SK-N-MC (cell line): ENCODE measurements at regions not wholly inside any gene's neighbourhood (a gene's known extent, or its start where the extent isn't known, plus 50 kb on each side); places are given as distances from the start of the nearest gene placed in this dataset.

ENCODE experiments used
- EZH2 ChIP-seq: fragments of 200-600 bp; sonication (generic); IDR thresholded peaks from one replicate; pipeline ENCODE4 v1.6.1; 2017; ENCODE audit warnings: antibody characterized with exemption
- FOXP2 ChIP-seq: optimal IDR thresholded peaks from 2 replicates; pipeline ENCODE3; 2011; ENCODE audit warnings: mild to moderate bottlenecking, moderate library complexity; ENCODE audit not compliant: insufficient read depth; ENCODE audit errors: extremely low read length, control extremely low read depth
- POLR2AphosphoS5 ChIP-seq: IDR thresholded peaks from 2 replicates; pipeline ENCODE4 v1.6.1; 2012; ENCODE audit warnings: mild to moderate bottlenecking, low read depth, low read length, borderline replicate concordance

DNA sequence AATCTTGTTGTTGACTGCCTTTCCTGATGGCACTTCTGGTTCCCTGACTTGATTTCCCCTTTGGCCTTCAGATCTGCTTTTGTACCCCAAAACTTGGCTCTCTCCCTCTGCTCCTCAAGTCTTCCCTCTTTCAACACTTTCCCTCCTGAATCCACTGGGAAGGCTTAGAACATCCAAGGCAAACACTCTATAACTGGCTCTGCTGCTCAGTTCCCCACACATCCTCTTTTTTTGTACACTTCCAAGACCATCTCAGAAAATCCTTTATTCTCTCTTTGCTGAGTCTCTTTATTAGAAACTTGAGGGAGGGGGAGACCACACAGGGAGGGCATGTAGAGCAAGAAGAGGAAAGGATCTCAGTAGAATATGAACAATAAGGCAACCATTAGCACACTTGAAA, 354.1 kb downstream of the KIF16B start:
- no peak for TF ChIP-seq EZH2
- TF ChIP-seq POLR2AphosphoS5 = no peak
- TF ChIP-seq FOXP2 = no peak
